ENCODE measurements at regions not wholly inside any gene's neighbourhood (a gene's known extent, or its start where the extent isn't known, plus 50 kb on each side); places are given as distances from the start of the nearest gene placed in this dataset.

GRCh38 chr9:27668280-27668679, 95.0 kb upstream of the C9orf72 start:
- no peak overlapping the region for H3K4me2 ChIP-seq (ENCODE audit: low read length)
- H3K27me3 ChIP-seq (ENCODE audit: low read depth, low read length) = no peaks in the 10 kb centered on the region
- H3K27ac ChIP-seq (ENCODE audit: low read length) = no peak overlapping the region
- no peak for TF ChIP-seq EZH2phosphoT487 (IDR thresholded peaks at IDR 0.05; ENCODE audit: low read depth)
- no peak for TF ChIP-seq CTCF (IDR thresholded peaks at IDR 0.05; ENCODE audit: low read depth, low read length)
- H3K36me3 ChIP-seq (replicated peaks; ENCODE audit: low read depth, low read length) = no peaks in the 10 kb centered on the region
- no peaks in the 10 kb centered on the region for H4K20me1 ChIP-seq (ENCODE audit: insufficient read depth, low read length)
- H3K9ac ChIP-seq (ENCODE audit: low read length) = no peak overlapping the region
- no peak overlapping the region for H2AFZ ChIP-seq (ENCODE audit: low read depth, low read length)
- no peaks in the 10 kb centered on the region for H3K9me3 ChIP-seq (ENCODE audit: insufficient read depth, low read length)
- H3K4me3 ChIP-seq (ENCODE audit: low read length) = no peak overlapping the region
- peaks cover 4% of the 10 kb centered on the region; the same call in 1 of the 2 replicates for H3K4me1 ChIP-seq (ENCODE audit: low read length)
- no peaks in the 10 kb centered on the region for H3K79me2 ChIP-seq (ENCODE audit: low read length)

DNA sequence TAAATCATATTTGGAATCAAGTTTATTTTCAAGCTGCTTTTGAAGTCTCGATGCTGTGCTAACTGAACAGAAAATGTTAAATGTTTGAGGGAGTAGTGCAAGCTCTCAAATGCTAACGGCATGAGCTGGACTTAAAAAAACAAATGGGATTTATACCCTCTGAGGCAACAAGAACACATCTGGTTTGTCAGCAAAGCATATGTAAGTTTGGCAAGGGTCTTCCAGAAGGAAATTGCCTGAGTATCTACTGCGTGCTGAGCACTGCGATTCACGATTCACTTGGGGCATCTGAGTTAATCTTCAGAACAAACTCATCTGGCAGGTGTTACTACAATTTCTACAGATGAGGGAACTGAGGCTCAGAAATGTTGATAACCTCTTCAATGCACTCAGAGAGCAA, 98.4 kb upstream of the C9orf72 start:
- peaks cover 4% of the 10 kb centered on the region; the same call in 1 of the 2 replicates for H3K4me1 ChIP-seq (ENCODE audit: low read length)
- H2AFZ ChIP-seq (ENCODE audit: low read depth, low read length) = no peak overlapping the region
- H4K20me1 ChIP-seq (ENCODE audit: insufficient read depth, low read length) = no peaks in the 10 kb centered on the region
- H3K9ac ChIP-seq (ENCODE audit: low read length) = no peak overlapping the region
- no peaks in the 10 kb centered on the region for H3K79me2 ChIP-seq (ENCODE audit: low read length)
- no peak overlapping the region for H3K4me2 ChIP-seq (ENCODE audit: low read length)
- no peaks in the 10 kb centered on the region for H3K9me3 ChIP-seq (ENCODE audit: insufficient read depth, low read length)
- H3K27me3 ChIP-seq (ENCODE audit: low read depth, low read length) = no peaks in the 10 kb centered on the region
- no peak overlapping the region for H3K4me3 ChIP-seq (ENCODE audit: low read length)
- TF ChIP-seq EZH2phosphoT487 (IDR thresholded peaks at IDR 0.05; ENCODE audit: low read depth) = no peak
- no peaks in the 10 kb centered on the region for H3K36me3 ChIP-seq (replicated peaks; ENCODE audit: low read depth, low read length)
- no peak overlapping the region for H3K27ac ChIP-seq (ENCODE audit: low read length)

DNA sequence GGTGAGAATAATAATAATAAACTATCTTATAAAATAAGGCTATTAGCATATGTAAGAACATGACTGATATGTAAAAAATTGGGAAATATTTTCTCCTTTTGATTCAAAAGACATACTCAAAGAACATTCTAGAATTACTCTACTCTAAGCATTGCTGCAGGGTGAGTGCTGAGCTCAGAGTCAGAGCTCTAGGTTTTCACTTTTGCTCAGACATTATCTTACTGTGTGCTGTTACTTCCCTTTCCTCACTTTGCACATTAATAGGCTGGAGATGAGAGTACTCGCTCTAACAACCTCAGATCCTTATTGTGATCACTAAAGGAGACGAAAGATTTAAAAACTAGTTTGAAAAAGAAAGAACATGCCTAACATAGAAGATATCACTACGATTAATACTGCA, 99.4 kb upstream of the C9orf72 start:
- Histone ChIP-seq H3K4me2 (ENCODE audit: low read length) (peak overlapping the region; percentile 19; the same call in 1 of the 2 replicates), H3K9me3 (ENCODE audit: insufficient read depth, low read length) (no peaks in the 10 kb centered on the region), H2AFZ (ENCODE audit: low read depth, low read length) (no peak overlapping the region), H3K9ac (ENCODE audit: low read length) (no peak overlapping the region), H4K20me1 (ENCODE audit: insufficient read depth, low read length) (no peaks in the 10 kb centered on the region), H3K27me3 (ENCODE audit: low read depth, low read length) (no peaks in the 10 kb centered on the region), H3K27ac (ENCODE audit: low read length) (no peak overlapping the region), H3K36me3 (replicated peaks; ENCODE audit: low read depth, low read length) (no peaks in the 10 kb centered on the region), H3K79me2 (ENCODE audit: low read length) (no peaks in the 10 kb centered on the region), H3K4me3 (ENCODE audit: low read length) (no peak overlapping the region), H3K4me1 (ENCODE audit: low read length) (peaks cover 4% of the 10 kb centered on the region; the same call in 1 of the 2 replicates)
- TF ChIP-seq EZH2phosphoT487 (IDR thresholded peaks at IDR 0.05; ENCODE audit: low read depth) = no peak
- no peak for TF ChIP-seq CTCF (IDR thresholded peaks at IDR 0.05; ENCODE audit: low read depth, low read length)

DNA sequence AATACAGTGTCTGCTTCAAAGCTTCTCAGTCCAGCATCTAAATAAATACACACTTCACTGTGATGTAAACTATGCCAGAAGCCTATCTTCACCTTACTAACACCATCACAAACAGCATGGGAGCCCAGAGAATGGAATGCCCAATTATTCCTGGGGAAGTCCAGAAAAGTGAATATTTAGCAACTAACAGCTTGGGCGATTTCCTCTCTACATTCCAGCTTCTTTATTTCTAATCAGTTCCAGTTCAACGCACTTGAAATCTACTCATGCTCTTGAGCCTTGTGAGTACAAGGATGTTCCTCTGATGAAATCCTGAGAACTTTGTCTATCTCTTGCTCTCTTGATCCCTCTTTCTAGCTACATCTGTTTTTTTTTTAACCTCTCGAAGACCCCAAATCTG, 100.4 kb upstream of the C9orf72 start:
- Histone ChIP-seq H3K36me3 (replicated peaks; ENCODE audit: low read depth, low read length) (no peaks in the 10 kb centered on the region), H3K4me2 (ENCODE audit: low read length) (no peak overlapping the region), H2AFZ (ENCODE audit: low read depth, low read length) (no peak overlapping the region), H3K4me1 (ENCODE audit: low read length) (peaks cover 4% of the 10 kb centered on the region; the same call in 1 of the 2 replicates), H3K4me3 (ENCODE audit: low read length) (no peak overlapping the region), H3K9ac (ENCODE audit: low read length) (no peak overlapping the region), H3K9me3 (ENCODE audit: insufficient read depth, low read length) (no peaks in the 10 kb centered on the region), H3K79me2 (ENCODE audit: low read length) (no peaks in the 10 kb centered on the region), H3K27me3 (ENCODE audit: low read depth, low read length) (no peaks in the 10 kb centered on the region), H4K20me1 (ENCODE audit: insufficient read depth, low read length) (no peaks in the 10 kb centered on the region), H3K27ac (ENCODE audit: low read length) (no peak overlapping the region)
- no peak for TF ChIP-seq EZH2phosphoT487 (IDR thresholded peaks at IDR 0.05; ENCODE audit: low read depth)

DNA sequence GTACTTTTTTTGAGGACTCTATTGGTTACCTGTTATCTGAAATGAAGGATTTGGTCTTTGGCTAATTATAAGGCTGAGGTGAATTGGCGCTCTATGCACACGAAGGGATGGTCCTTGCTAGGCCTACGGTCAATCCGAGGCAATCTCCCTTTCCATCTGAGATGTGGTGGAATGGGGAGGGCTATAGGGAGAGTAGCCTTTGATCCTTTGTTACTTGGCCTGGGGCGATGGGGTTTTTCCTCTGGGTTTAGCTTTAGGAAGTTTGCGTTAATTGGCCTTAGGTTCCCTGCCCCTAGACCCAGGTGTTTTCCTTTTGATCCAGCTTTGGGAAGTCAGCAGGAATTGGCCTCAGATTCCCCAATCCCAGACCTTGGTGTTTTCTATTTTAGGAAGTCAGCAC, 102.1 kb upstream of the C9orf72 start:
- no peak overlapping the region for H3K9ac ChIP-seq (ENCODE audit: low read length)
- H3K9me3 ChIP-seq (ENCODE audit: insufficient read depth, low read length) = no peaks in the 10 kb centered on the region
- TF ChIP-seq EZH2phosphoT487 (IDR thresholded peaks at IDR 0.05; ENCODE audit: low read depth) (no peak), CTCF (IDR thresholded peaks at IDR 0.05; ENCODE audit: low read depth, low read length) (no peak)
- H3K4me3 ChIP-seq (ENCODE audit: low read length) = no peak overlapping the region
- H3K27me3 ChIP-seq (ENCODE audit: low read depth, low read length) = no peaks in the 10 kb centered on the region
- no peak overlapping the region for H3K4me2 ChIP-seq (ENCODE audit: low read length)
- H4K20me1 ChIP-seq (ENCODE audit: insufficient read depth, low read length) = no peaks in the 10 kb centered on the region
- H2AFZ ChIP-seq (ENCODE audit: low read depth, low read length) = no peak overlapping the region
- no peaks in the 10 kb centered on the region for H3K36me3 ChIP-seq (replicated peaks; ENCODE audit: low read depth, low read length)
- no peak overlapping the region for H3K27ac ChIP-seq (ENCODE audit: low read length)
- H3K4me1 ChIP-seq (ENCODE audit: low read length) = peaks cover 4% of the 10 kb centered on the region; the same call in 1 of the 2 replicates
- H3K79me2 ChIP-seq (ENCODE audit: low read length) = no peaks in the 10 kb centered on the region
